ENCODE measurements at regions not wholly inside any gene's neighbourhood (a gene's known extent, or its start where the extent isn't known, plus 50 kb on each side); places are given as distances from the start of the nearest gene placed in this dataset.
"Not testable (repeated sequence)": the region's sequence is repeated elsewhere in the genome, so short reads cannot be mapped to it uniquely, and the experiment has no call there.

DNA sequence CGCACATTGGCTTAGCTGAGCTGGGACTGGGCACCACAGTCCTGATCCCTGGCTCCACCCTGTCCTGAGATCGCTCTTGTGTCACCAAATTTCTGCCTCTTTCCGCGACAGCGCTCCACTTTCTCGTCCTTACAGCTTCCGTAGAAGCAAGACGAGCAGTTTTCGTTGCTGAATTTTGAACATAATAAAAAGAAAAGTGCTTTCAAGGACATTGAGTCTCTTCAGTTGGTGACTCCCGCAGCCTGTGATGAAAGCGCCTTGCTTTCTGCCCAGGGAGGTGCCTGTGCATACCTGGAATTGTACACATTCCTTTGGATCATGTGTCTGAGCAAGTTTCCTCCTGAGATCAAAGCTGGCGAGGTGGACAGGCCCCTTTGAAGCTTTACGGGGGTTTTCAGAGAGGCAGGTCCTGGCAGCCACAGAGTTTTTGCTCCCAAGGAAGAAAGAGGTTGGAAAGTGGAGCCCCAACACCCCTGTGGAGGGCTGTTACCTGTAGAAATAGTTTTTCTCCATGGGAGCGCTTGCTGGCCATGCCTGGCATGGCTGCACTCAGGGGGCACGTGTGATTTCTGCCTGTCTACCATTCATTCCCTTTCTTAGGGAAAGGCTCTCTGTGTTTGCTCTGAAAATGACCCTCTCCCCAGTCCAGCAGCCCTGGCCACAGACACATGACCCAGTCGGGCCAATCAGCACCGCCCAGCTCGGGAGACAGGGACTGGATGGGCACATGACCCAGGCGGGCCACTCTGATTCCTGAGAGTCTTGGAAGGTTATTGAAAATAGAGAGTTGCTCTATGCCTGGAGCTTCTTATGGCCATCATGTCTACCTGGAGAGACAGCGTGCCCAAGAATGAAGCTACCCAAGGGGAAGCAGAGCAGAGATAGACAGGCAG, 115.6 kb upstream of the OTOS start:
- no peak for DNase-seq

DNA sequence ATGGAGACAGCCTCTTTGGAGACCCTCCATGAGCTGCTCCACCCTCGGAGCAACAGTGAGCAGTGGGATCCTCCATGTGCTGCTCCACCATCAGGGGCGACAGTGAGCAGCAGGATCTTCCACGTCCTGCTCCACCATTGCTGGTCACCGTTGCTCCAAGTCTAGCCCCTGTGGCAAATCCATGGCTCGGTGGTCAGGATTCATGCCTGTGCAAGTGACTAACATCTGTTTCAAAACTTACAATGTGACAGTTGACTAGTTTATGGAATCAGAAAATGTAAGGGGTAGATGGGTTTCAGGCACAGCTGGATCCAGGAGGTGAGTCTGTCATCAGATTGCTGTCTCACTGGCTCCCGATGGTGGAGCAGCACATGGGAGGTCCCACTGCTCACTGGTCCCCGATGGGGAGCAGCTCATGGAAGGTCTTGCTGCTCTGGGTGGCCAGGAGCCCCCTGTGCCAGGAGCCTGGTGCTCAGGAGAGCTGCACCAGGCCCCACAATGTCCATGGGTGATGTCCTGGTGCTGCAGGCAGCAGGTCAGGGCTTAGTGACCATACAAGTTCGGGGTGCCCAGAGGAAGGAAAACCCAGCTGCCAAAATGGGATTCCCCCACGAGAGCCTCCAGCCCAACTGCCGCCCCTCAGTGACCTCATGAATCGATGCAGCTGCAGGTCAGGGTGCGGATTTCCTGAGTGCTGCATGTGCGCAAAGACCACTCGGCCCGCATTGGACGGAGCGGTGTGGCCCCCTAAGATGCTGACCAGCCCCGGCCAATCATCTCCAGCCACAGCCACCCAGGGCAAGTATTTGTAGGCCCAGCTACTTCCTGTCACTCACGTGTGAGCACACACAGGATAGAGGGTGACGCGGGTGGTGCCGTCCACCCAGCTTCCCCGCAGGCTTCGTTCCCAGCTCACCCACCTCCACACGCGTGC, 116.5 kb upstream of the OTOS start:
- DNase-seq: no peak

DNA sequence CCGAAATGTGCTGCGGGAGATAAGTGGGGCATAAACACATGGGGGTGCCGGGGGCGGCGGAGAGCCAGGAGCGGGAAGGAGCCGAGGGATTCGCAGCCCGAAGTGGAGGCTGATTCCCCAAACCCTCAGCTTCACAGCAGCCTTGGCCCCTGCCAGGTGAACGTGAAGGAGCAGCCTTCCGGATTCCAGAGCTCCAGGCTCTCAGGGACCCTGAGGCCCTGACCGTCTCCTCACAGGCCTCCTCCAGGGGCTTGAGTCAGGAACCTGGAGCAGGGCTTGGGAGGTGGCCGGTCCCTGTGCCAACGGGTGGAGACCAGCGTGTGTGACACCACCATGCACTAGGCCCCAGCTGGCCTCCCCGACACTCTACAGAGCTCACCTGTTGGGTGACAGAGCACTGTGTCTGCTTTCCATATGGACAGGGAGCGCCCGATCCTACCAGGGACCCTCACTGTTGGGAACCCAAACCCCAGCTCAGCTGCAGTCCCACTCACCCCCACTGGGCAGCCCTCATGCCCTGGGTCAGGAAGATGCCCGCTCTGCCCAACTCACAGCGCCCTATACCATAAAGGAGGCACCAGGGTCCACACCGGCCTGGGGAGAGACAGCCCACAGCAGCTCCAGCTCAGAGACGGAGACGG, 117.6 kb upstream of the OTOS start:
- DNase-seq: no peak

DNA sequence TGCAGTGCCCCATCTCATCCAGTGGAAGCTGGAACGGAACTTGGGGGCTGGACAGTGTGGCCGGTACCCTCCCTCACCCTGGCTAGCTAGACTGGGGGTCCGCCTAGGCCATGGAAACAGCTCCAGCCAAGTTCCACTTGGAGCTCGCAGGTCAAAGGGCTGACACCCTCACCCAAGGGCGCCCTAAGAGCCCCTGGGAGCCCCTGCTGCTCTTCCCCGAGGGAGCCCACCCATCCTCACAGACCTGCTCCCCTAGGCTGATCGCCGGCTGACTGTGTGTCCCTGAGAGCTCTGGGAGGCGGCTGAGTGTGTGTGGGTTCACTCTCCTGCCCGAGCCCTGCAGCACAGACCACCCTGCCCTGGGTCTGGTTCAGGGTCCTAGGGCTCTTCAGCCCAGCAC, 118.2 kb upstream of the OTOS start:
- DNase-seq: no peak

DNA sequence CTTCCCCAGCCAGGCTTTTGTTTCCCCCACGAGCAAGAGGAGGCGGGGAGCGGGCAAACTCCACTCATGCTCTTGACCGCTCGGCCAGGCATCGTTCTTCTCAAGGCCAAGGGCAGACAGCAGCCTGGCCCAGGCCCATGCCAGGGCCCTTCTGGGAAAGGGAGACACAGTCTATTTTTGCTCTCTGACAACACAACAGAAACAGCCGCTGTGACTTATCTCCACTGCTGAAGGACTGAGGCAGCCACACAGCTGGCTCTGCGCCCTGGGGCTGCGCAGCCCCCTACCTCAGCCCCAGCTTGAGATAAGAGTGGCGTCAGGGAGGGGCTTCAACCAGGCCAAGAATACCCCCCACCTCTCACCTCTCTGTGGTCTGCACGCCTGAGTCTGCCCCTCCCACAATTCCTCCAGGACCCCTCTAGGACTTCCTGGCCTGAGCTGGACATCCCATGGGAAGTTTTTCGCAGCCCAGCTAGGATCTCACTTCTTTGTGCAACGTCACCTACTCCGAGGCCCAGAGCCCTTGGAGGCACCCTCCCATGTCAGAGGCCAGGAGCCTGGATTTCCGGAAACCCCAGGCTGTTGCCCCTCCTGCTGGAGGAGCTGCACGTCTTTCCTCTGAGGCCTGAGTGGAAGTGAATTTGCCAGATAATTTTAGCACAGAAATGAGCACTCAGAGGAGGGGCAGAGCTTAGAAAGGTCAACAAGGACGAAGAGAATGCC, 118.9 kb upstream of the OTOS start:
- DNase-seq: no peak

DNA sequence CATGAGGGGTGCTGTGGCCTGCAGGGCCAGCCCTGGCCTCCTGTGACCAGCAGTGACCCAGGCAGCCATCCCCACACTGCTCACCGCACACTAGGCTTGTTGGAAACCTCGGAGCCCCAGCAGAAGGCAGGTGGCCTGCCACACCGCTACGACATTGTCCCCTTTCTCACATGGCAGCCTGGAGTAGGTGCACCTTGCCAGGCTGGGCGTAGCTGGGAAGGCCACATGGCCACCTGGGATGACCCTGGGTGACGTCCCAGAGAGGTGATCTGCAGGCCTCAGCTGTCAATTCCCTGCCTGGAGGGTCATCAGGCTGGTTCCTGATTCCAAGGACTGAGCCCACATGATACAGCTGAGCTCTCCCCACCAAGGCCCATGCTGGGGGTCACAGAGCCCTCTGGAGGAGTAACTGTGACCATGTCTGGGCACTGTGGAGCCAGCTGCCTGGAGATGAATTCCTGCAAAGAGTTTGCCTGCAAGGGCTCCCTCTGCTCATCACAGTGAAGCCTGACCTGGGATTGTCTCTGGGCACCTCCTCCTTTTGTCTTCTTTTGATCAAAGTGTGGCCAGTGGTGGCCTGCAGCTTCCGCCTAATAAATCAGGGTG, 119.6 kb upstream of the OTOS start:
- DNase-seq: no peak

DNA sequence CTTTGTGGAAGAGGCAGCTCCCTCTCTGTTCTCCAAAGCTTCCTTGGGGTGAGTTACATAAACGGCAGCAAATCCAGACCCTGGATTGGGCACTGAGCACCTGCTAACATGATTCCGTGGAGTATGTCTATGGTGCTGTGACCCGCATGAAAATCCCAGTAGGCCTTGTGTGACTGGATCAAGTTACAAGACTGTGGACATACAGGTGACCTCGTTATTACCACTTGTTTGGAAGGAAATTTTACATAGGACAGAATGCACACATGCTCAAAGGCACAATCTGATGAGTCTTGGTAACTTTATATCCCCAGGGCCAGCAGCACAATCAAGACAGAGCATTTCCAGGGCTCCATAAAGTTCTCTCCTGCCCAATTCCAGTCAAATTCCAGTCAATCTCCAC, 120.2 kb upstream of the OTOS start:
- DNase-seq: no peak

DNA sequence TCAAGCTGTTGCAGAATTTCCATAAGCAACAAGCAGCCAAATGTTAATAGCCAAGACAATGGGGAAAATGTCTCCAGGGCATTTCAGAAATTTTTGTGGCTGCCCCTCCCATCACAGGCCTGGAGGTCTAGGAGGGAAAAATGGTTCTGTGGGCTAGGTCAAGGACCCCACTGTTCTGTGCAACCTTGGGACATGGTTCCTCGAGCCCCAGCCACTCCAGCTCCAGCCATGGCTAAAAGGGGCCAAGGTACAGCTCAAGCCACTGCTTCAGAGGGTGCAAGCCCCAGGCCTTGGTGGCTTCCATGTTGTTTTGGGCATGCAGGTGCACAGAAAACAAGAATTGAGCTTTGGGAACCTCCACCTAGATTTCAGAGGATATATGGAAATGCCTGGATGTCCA, 122.1 kb upstream of the OTOS start:
- not testable (repeated sequence) for DNase-seq

DNA sequence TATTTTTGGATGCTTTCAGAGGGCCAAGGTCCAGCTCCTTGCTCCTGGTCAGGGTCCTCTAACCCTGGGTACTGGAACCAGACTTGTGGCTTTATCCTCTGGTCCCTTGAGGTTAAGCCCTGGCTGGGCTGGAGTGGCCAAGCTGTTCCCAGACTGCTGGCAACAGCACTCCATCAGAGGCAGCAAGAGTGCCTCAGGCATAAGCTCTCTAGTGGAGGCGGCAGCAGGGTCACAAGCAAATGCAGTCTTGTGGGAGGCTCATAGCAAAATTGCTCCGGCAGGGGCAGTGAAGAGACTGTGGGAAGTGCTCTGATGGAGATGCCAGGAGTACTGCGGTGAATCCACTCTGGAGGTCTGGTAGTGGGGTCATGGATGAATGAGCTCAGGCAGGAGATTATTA, 128.9 kb upstream of the OTOS start:
- no peak for DNase-seq

DNA sequence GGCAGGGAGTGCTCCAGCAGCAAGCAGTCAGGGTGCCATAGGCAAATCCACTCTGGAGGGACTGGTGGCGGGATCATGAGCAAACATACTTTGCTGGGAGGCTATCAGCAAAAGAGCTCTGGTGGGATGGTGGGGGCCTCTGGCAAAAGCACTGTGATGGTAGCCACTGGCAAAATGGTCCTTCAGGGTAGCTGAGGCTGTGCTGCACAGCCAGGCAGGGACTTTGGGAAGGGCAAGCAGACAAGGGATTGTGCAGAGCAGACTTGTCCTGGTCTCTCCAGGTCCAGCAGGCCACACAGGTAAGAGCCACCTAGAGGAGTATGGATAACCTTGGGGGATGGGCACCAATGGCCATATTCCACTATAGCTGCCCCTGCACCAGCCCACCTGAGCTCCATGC, 129.4 kb upstream of the OTOS start:
- no peak for DNase-seq

DNA sequence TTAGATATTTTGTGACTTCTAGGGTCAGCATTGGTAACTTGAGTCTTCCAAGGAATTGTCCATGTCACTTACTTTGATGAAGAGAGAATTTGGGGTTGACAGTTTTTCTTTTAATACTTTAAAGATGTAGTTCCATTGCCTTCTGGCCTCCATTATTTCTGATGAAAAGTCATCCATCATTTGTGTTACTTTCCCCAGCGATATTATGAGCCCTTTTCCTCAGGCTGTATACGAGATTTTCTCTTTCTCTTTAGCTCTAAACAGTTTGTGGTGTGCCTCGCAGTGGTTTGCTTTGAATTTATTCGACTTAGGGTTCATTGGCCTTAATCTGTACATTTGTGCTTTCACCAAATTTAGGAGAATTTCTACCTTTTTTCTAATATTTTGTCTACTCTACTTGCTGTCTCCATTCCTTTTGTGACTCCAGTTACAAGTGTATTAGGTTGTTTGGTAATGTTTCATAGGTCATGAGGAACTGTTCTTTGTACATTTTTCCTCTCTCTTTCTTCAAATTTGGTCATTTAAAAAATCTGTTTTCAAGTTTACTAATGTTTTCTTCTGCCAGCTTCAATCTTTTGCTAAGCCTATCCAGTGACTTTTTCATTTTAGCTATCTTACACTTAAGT, 131.4 kb upstream of the OTOS start:
- DNase-seq: no peak

DNA sequence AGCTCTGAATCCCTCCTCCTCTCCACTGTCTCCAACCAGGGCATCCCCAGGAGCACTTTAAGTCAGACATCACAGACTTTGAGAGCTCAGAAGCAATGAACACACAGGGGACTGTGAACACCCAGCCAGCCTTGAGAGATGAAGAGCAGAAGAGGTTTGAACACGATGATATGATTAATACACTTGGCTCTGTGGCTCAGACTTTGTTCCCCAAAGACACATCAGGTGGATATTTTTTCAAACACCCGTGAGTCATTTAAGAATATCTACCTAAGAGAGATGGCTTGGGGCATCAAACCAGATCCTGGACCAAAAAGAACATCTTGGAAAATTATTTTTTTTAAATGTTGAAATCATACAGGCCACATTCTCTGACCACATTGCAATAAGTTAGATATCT, 134.9 kb upstream of the OTOS start:
- no peak for DNase-seq

DNA sequence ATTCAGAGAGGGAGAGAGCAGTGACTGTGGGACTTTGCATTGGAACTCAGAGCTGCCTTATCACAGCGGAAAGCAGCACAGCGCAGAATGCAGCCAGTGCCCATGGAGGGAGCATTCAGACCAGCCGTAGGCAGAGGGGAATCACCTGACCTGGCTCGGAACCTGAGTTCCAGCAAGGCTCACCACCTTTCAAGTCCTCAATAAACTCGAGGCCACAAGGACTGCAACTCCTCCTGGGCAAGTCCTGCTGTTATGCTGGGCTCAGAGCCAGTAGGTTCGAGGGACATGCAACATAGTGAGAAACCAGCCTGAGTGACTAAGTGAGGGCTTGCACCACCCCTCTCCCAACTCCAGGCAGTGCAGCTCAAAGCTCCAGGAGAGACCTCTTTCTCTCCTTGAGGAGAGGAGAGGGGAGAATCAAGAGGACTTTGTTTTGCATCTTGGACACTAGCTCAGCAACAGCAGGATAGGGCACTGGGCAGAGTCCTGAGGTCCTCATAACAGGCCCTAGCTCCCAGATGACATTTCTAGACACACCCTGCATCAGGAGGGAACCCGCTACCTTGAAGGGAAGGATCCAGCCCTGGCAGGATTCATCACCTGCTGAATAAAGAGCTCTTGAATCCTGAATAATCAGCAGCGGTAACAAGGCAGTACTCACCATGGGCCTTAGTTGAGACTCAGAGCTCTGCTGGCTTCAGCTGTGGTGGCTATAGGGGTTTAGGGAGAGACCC, 136.8 kb upstream of the OTOS start:
- no peak for DNase-seq

DNA sequence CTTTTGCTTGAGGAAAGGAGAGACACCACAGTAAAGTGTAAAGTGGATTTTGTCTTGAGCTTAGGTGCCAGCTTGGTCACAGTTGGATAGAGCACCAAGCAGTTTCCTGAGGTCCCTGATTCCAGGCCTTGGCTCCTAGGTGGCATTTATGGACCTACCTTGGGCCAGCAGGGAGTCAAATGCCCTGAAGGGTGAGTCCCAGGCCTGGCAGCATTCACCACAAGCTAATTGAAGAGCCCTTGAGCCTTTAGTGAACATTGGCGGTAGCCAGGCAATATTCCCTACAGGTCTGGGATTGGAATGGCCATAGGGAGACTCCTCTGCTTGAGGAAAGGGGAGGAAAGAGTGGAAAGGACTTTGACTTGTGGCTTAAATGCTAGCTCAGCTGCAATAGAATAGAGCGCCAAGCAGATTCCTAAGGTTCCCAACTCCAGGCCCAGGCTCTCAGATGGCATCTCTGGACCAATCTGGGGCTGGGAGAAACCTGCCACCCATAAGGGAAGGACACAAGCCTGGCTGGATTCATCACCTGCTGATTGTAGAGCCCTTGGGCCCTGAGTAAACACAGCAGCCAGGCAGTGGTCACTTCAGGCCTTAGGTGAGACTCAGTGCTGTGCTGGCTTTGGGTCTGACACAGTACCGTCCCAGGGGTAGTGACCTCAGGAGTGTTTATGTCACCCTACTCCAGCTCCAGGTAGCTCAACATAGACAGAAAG, 137.5 kb upstream of the OTOS start:
- DNase-seq: no peak

DNA sequence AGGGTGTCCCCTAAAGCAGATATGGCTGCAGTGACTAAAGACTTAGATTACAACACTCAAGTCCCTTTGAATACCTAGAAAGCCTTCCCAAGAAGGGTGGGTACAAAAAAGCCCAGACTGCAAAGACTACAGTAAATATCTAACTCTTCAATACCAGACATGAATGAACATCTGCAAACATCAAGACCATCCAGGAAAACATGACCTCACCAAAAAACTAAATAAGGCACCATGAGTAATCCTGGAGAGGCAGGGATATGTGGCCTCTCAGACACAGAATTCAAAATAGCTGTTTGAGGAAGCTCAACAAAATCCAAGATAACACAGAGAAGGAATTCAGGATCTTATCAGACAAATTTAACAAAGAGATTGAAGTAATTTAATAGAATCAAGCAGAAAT, 138.2 kb upstream of the OTOS start:
- DNase-seq: no peak

DNA sequence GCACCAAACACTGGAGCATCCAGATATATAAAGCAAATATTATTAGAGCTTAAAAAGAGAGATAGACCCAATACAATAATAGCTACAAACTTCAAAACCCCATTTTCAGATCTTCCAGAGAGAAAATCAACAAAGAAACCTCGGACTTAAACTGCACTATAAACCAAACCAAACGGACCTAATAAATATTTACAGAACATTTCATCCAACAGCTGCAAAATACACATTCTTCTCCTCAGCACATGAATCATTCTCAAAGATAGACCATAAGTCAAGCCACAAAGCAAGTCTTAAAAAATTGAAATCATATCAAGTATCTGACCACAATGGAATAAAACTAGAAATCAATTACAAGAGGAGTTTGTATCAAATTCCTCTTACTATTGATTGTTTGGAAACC, 140.2 kb upstream of the OTOS start:
- no peak for DNase-seq

DNA sequence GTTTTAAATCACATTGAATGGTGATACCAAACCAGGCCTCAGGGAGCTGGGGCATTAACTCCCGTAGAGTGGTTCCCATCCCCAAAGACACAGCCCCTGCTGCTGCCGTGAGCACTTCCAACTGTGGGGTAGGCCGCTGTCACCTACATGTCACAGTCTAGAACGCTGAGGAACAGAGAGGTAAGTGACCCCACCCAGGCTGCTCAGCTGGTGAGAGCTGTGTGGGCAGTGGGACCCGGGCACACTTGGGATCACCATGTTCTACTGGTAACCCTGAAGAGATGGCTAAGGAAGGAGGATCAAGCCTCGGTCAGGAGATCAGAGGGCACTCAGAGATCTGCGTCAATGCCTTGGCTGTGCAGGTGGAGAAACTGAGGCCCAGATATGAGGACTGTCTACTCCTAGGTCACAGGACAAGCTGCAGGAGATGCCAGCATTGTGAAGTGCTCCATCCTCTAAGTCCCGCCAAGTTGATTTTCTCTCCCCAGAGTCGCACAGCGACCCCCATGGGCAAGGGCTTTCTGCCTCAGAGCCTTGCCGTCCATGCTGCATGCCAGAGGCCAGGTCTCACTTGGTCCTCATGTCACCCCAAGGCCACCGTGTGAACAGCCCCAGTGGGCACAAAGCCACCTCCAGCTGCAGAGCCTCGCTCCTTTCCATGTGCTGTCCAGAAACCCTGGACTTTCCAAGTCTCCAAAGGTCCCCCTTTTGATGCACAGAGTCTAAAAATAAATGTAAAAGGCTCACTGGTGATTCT, 144.2 kb upstream of the OTOS start:
- no peak for DNase-seq

DNA sequence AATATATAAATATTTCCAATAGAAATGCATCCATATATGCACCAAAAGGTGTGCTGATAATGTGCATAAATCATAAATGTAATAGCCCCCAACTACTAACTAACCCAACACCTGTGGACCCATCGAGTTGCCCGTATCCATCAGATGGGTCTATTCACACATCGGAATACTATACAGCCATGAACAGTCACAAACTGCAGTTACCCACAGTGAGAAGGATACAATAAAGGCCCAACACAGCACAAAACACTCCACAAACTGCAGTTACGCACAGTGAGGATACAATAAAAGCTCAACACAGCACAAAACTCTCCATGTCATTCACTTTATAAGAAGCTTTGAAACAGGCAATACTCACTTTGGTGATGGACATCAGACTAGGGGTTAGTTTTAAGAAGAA, 145.3 kb upstream of the OTOS start:
- no peak for DNase-seq

DNA sequence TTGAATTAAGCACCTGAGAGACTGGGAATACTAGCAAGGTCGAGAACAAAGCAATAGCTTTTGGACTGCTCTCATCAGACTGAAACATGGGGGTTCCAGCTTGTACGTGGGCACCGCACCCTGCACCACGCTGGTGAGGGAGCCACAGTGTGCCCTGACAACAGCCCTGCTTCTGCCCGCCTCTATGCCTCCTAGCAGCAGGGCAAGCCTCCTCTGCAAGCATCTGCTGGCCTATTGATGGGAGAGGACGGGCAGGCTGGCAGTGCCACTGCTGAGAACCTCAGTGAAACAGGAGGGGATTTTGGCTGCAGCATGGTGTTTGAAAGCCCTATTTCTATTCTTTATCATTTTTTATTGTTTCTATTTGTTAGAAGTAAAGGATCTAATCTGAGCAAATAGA, 146.1 kb upstream of the OTOS start:
- no peak for DNase-seq

DNA sequence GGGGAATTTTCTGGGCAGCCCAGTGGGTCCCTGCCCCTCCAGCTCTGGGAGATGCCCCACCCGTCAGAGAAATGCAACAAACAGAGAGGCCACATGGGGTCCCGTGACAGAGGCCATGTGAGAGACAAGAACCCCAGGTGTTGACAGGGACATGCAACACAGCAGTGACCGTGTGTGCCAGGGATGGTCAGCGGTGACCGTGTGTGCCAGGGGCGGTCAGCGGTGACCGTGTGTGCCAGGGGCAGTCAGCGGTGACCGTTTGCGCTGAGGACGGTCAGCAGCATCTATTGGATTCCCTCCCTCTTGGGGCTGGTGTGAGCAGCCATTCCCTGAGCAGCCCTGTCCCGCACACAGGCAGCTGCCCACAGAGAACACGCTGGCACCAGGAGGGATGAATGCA, 146.6 kb upstream of the OTOS start:
- DNase-seq: no peak

All from NCI-H526 (cell line).